ENCODE measurements at regions not wholly inside any gene's neighbourhood (a gene's known extent, or its start where the extent isn't known, plus 50 kb on each side); places are given as distances from the start of the nearest gene placed in this dataset.

- DNase-seq = no peak
Observed at GRCh38 chr2:111679202-111679601, 204.8 kb downstream of the ANAPC1 start.

GRCh38 chr2:111684611-111685010 lies 199.4 kb downstream of the ANAPC1 start:
- DNase-seq = no peak

GRCh38 chr2:111685342-111685741 lies 198.7 kb downstream of the ANAPC1 start:
- no peak for DNase-seq

- no peak for DNase-seq
Observed at GRCh38 chr2:111686994-111687393, 197.0 kb downstream of the ANAPC1 start.

GRCh38 chr2:111687911-111688310 lies 196.1 kb downstream of the ANAPC1 start:
- no peak for DNase-seq

GRCh38 chr2:111688482-111688881 lies 195.5 kb downstream of the ANAPC1 start:
- DNase-seq = no peak

GRCh38 chr2:111689174-111689573 lies 194.8 kb downstream of the ANAPC1 start:
- DNase-seq = no peak

- DNase-seq = no peak
Observed at GRCh38 chr2:111689941-111690340, 194.1 kb downstream of the ANAPC1 start.

GRCh38 chr2:111691164-111691875 lies 192.7 kb downstream of the ANAPC1 start:
- no peak for DNase-seq

- DNase-seq = no peak
Observed at GRCh38 chr2:111692311-111692710, 191.7 kb downstream of the ANAPC1 start.

- DNase-seq = no peak
Observed at GRCh38 chr2:111694700-111695101, 189.3 kb downstream of the ANAPC1 start.

- no peak for DNase-seq
Observed at GRCh38 chr2:111695441-111696007, 188.5 kb downstream of the ANAPC1 start.

GRCh38 chr2:111696226-111696625 lies 187.8 kb downstream of the ANAPC1 start:
- DNase-seq = no peak

- DNase-seq = no peak
Observed at GRCh38 chr2:111697560-111697959, 186.4 kb downstream of the ANAPC1 start.

- no peak for DNase-seq
Observed at GRCh38 chr2:111698089-111698488, 185.9 kb downstream of the ANAPC1 start.

- DNase-seq = no peak
Observed at GRCh38 chr2:111698743-111699554, 185.0 kb downstream of the ANAPC1 start.

GRCh38 chr2:111701266-111701665 lies 182.7 kb downstream of the ANAPC1 start:
- no peak for DNase-seq

GRCh38 chr2:111701798-111702118 lies 182.2 kb downstream of the ANAPC1 start:
- no peak for DNase-seq

GRCh38 chr2:111702119-111702803 lies 181.7 kb downstream of the ANAPC1 start:
- peak; percentile 16 for DNase-seq

- no peak for DNase-seq
Observed at GRCh38 chr2:111702804-111703196, 181.2 kb downstream of the ANAPC1 start.

GRCh38 chr2:111703759-111704158 lies 180.2 kb downstream of the ANAPC1 start:
- DNase-seq = no peak

GRCh38 chr2:111704246-111704645 lies 179.7 kb downstream of the ANAPC1 start:
- DNase-seq = no peak

GRCh38 chr2:111705239-111705638 lies 178.8 kb downstream of the ANAPC1 start:
- no peak for DNase-seq

Measured in NCI-H1105 treated with DMSO at 0.1 percent for 48 hours (cell line).